ENCODE measurements at regions not wholly inside any gene's neighbourhood (a gene's known extent, or its start where the extent isn't known, plus 50 kb on each side); places are given as distances from the start of the nearest gene placed in this dataset.

GRCh38 chr16:6484935-6485334 is 847.7 kb upstream of the RBFOX1 start:
- H3K4me3 ChIP-seq (ENCODE audit: low read depth, low read length), result no peak overlapping the region
- TF ChIP-seq CTCF (IDR thresholded peaks at IDR 0.05; ENCODE audit: low read depth, low read length), result no peak

- TF ChIP-seq CTCF (IDR thresholded peaks at IDR 0.05; ENCODE audit: low read depth, low read length), result no peak
- no peak overlapping the region for H3K4me3 ChIP-seq (ENCODE audit: low read depth, low read length)
Measured at GRCh38 chr16:6484081-6484480, 848.6 kb upstream of the RBFOX1 start.

- no peak overlapping the region for H3K4me3 ChIP-seq (ENCODE audit: low read depth, low read length)
- TF ChIP-seq CTCF (IDR thresholded peaks at IDR 0.05; ENCODE audit: low read depth, low read length), result no peak
Measured at GRCh38 chr16:6483469-6484033, 849.1 kb upstream of the RBFOX1 start.

GRCh38 chr16:6482696-6483468 is 849.8 kb upstream of the RBFOX1 start:
- H3K4me3 ChIP-seq (ENCODE audit: low read depth, low read length), result no peak overlapping the region
- no peak for TF ChIP-seq CTCF (IDR thresholded peaks at IDR 0.05; ENCODE audit: low read depth, low read length)

DNA sequence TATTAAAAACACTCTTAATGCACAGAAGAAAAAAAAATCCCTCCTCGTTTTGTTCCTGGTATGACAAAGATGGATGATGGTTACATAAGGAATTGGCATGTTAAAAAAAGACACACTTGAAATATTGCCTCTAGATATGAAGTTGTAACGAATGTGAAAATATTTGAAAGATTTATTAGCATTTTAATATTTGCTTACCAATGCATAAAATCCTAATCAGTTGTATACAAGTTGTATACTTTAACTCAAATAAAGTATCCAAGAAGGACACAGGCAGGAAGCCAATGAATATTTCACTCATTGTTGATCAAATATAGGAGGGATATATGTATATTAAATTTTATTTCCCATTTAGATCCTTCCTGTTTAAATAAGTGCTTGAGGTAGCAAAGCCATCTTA is 850.8 kb upstream of the RBFOX1 start:
- no peak for TF ChIP-seq CTCF (IDR thresholded peaks at IDR 0.05; ENCODE audit: low read depth, low read length)
- no peak overlapping the region for H3K4me3 ChIP-seq (ENCODE audit: low read depth, low read length)

- H3K4me3 ChIP-seq (ENCODE audit: low read depth, low read length), result no peak overlapping the region
- no peak for TF ChIP-seq CTCF (IDR thresholded peaks at IDR 0.05; ENCODE audit: low read depth, low read length)
Measured at GRCh38 chr16:6453742-6454141, 878.9 kb upstream of the RBFOX1 start.

DNA sequence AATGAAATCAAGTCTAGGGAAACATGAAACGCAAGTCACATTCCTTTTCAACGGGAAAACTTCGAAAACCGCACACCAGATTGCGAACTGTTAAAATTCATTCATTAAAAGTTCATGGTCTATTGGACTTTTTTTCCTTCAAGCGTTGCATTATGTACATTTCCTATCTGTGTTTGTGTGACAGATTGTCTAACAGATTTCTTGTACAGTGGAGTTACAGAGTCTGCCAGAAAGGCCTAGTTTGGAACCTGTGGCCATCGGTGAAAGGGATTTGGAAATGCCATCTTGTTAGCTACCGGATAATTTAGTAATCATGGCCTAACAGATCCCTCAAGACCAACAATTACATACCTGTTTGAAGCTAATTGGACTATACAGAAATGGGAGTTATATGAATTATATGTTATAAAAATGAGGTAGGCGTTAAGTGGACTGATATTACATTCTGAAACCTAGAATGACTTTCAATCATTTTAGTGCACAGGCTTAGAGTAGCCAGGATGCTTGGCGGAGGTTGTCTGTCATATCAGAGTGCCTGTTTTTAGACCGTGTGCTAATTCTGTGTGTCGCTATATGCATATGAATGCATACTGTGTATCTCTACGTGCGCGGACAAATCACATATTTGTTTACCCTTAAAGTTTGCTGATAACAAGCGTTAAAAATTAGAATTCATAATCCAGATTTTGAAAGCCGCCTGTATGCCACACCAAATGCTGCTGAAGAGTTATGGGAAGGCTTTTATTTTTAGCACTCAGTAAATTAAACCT is 885.4 kb upstream of the RBFOX1 start:
- no peak for TF ChIP-seq CTCF (IDR thresholded peaks at IDR 0.05; ENCODE audit: low read depth, low read length)
- H3K4me3 ChIP-seq (ENCODE audit: low read depth, low read length), result no peak overlapping the region

Measured in WI38 (cell line).